ENCODE measurements at regions not wholly inside any gene's neighbourhood (a gene's known extent, or its start where the extent isn't known, plus 50 kb on each side); places are given as distances from the start of the nearest gene placed in this dataset.
"Not testable (repeated sequence)": the region's sequence is repeated elsewhere in the genome, so short reads cannot be mapped to it uniquely, and the experiment has no call there.

- no peak for TF ChIP-seq CTCF (conservative IDR thresholded peaks at IDR 0.05; ENCODE audit: low read depth, low read length)
- no peak overlapping the region for H3K4me3 ChIP-seq (ENCODE audit: low read length)
- no peak for DNase-seq (ENCODE audit: low read depth)
Observed at GRCh38 chrX:50967736-50968135, 57.2 kb downstream of the BMP15 start.

GRCh38 chrX:50968871-50969635 lies 58.5 kb downstream of the BMP15 start:
- not testable (repeated sequence) for DNase-seq (ENCODE audit: low read depth); H3K4me3 ChIP-seq (ENCODE audit: low read length)

- TF ChIP-seq CTCF (conservative IDR thresholded peaks at IDR 0.05; ENCODE audit: low read depth, low read length), result no peak
- peak; percentile 10 for DNase-seq (ENCODE audit: low read depth)
- H3K4me3 ChIP-seq (ENCODE audit: low read length), result no peak overlapping the region
Observed at GRCh38 chrX:50971395-50971794, 60.9 kb downstream of the BMP15 start.

- TF ChIP-seq CTCF (conservative IDR thresholded peaks at IDR 0.05; ENCODE audit: low read depth, low read length), result no peak
- no peak overlapping the region for H3K4me3 ChIP-seq (ENCODE audit: low read length)
- no peak for DNase-seq (ENCODE audit: low read depth)
Observed at GRCh38 chrX:50973199-50973598, 62.7 kb downstream of the BMP15 start.

GRCh38 chrX:50978920-50979682 lies 68.6 kb downstream of the BMP15 start:
- TF ChIP-seq CTCF (conservative IDR thresholded peaks at IDR 0.05; ENCODE audit: low read depth, low read length), result no peak
- DNase-seq (ENCODE audit: low read depth), result no peak
- no peak overlapping the region for H3K4me3 ChIP-seq (ENCODE audit: low read length)

- no peak overlapping the region for H3K4me3 ChIP-seq (ENCODE audit: low read length)
- no peak for DNase-seq (ENCODE audit: low read depth)
- TF ChIP-seq CTCF (conservative IDR thresholded peaks at IDR 0.05; ENCODE audit: low read depth, low read length), result no peak
Observed at GRCh38 chrX:50980251-50980650, 69.7 kb downstream of the BMP15 start.

GRCh38 chrX:50988649-50989048 lies 78.1 kb downstream of the BMP15 start:
- TF ChIP-seq CTCF (conservative IDR thresholded peaks at IDR 0.05; ENCODE audit: low read depth, low read length), result peak; percentile 66
- H3K4me3 ChIP-seq (ENCODE audit: low read length), result no peak overlapping the region
- no peak for DNase-seq (ENCODE audit: low read depth)

Data from retinal pigment epithelial cell (primary cell).